ENCODE measurements at regions not wholly inside any gene's neighbourhood (a gene's known extent, or its start where the extent isn't known, plus 50 kb on each side); places are given as distances from the start of the nearest gene placed in this dataset.
"Not testable (repeated sequence)": the region's sequence is repeated elsewhere in the genome, so short reads cannot be mapped to it uniquely, and the experiment has no call there.

DNA sequence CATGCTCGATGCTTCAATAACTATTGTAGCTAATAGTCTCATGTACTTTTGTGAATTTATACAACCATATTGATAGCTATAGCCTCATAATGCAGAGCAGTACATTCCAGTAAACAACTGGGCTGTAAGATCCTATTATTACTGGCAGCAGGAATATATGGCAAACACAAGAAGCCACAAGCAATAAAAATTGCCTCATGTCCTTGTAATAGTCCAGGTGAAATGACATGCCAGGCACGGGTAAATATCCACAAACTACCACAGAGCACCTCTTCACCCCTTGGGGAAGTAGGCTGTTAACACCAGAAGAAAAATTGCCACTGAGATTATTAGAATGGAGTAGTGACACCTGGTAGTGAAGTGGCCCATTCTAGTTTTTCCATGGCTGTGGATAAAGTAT lies 158.3 kb downstream of the MTX2 start:
- no peak for DNase-seq

GRCh38 chr2:176428944-176429469 lies 159.8 kb downstream of the MTX2 start:
- H3K4me1 ChIP-seq; CTCF ChIA-PET; H3K27me3 ChIP-seq (replicated peaks; ENCODE audit: control insufficient read depth, insufficient read depth, low read length); H3K9me3 Mint-ChIP-seq (ENCODE audit: unreplicated experiment); H3K36me3 Mint-ChIP-seq (ENCODE audit: insufficient read depth, unreplicated experiment); H3K4me3 Mint-ChIP-seq (ENCODE audit: unreplicated experiment); BruUV-seq (replicated peaks); POLR2A ChIA-PET; H3K36me3 ChIP-seq (ENCODE audit: control insufficient read depth, insufficient read depth, low read length); DNase-seq; H3K27ac Mint-ChIP-seq (ENCODE audit: unreplicated experiment); H3K27me3 Mint-ChIP-seq (ENCODE audit: insufficient read depth, unreplicated experiment); H3K4me3 ChIP-seq (ENCODE audit: low read depth, low read length); H3K9me3 ChIP-seq; intact Hi-C loops (cut with micrococcal nuclease; ENCODE audit: unreplicated experiment): not testable (repeated sequence)
- peaks cover 10% of the 10 kb centered on the region for H3K4me1 Mint-ChIP-seq (ENCODE audit: low read depth, unreplicated experiment)

More for the DNA sequence above, 158.3 kb downstream of the MTX2 start:
- H3K27me3 Mint-ChIP-seq (ENCODE audit: insufficient read depth, unreplicated experiment): peaks cover 6% of the 10 kb centered on the region
- no peaks in the 10 kb centered on the region for H3K36me3 Mint-ChIP-seq (ENCODE audit: insufficient read depth, unreplicated experiment)
- intact Hi-C loops (cut with micrococcal nuclease; ENCODE audit: unreplicated experiment): no loop called here
- Histone ChIP-seq H3K27me3 (replicated peaks; ENCODE audit: control insufficient read depth, insufficient read depth, low read length) (no peaks in the 10 kb centered on the region), H3K9me3 (no peaks in the 10 kb centered on the region), H3K4me1 (peaks cover 7% of the 10 kb centered on the region; the same call in 1 of the 2 replicates), H3K4me3 (ENCODE audit: low read depth, low read length) (no peak overlapping the region), H3K36me3 (ENCODE audit: control insufficient read depth, insufficient read depth, low read length) (no peaks in the 10 kb centered on the region)
- no peaks in the 10 kb centered on the region for H3K9me3 Mint-ChIP-seq (ENCODE audit: unreplicated experiment)
- BruUV-seq (replicated peaks): no TSS peak
- CTCF ChIA-PET: no interaction called here
- POLR2A ChIA-PET: no interaction called here
- H3K27ac Mint-ChIP-seq (ENCODE audit: unreplicated experiment): no peak overlapping the region
- peaks cover 15% of the 10 kb centered on the region for H3K4me1 Mint-ChIP-seq (ENCODE audit: low read depth, unreplicated experiment)
- TF ChIP-seq, protein P1, sequence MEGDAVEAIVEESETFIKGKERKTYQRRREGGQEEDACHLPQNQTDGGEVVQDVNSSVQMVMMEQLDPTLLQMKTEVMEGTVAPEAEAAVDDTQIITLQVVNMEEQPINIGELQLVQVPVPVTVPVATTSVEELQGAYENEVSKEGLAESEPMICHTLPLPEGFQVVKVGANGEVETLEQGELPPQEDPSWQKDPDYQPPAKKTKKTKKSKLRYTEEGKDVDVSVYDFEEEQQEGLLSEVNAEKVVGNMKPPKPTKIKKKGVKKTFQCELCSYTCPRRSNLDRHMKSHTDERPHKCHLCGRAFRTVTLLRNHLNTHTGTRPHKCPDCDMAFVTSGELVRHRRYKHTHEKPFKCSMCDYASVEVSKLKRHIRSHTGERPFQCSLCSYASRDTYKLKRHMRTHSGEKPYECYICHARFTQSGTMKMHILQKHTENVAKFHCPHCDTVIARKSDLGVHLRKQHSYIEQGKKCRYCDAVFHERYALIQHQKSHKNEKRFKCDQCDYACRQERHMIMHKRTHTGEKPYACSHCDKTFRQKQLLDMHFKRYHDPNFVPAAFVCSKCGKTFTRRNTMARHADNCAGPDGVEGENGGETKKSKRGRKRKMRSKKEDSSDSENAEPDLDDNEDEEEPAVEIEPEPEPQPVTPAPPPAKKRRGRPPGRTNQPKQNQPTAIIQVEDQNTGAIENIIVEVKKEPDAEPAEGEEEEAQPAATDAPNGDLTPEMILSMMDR (IDR thresholded peaks at IDR 0.05; ENCODE audit: insufficient read depth in 1 of 2, low read depth in 1 of 2, low read length in 1 of 2, severe bottlenecking in 1 of 2, unreplicated experiment in 1 of 2): no peak
- no peak overlapping the region for H3K4me3 Mint-ChIP-seq (ENCODE audit: unreplicated experiment)

- Histone ChIP-seq H3K4me1 (no peaks in the 10 kb centered on the region), H3K4me3 (ENCODE audit: low read depth, low read length) (no peak overlapping the region), H3K36me3 (ENCODE audit: control insufficient read depth, insufficient read depth, low read length) (no peaks in the 10 kb centered on the region), H3K27me3 (replicated peaks; ENCODE audit: control insufficient read depth, insufficient read depth, low read length) (no peaks in the 10 kb centered on the region), H3K9me3 (no peaks in the 10 kb centered on the region)
- ChIA-PET CTCF (no interaction called here), POLR2A (no interaction called here)
- Mint-ChIP-seq H3K36me3 (ENCODE audit: insufficient read depth, unreplicated experiment) (no peaks in the 10 kb centered on the region), H3K4me3 (ENCODE audit: unreplicated experiment) (no peak overlapping the region), H3K4me1 (ENCODE audit: low read depth, unreplicated experiment) (no peaks in the 10 kb centered on the region), H3K27me3 (ENCODE audit: insufficient read depth, unreplicated experiment) (peaks cover 12% of the 10 kb centered on the region), H3K27ac (ENCODE audit: unreplicated experiment) (no peak overlapping the region), H3K9me3 (ENCODE audit: unreplicated experiment) (no peaks in the 10 kb centered on the region)
- BruUV-seq (replicated peaks): no TSS peak
- no peak for DNase-seq
- TF ChIP-seq, protein P1 (IDR thresholded peaks at IDR 0.05; ENCODE audit: insufficient read depth in 1 of 2, low read depth in 1 of 2, low read length in 1 of 2, severe bottlenecking in 1 of 2, unreplicated experiment in 1 of 2): no peak
- intact Hi-C loops (cut with micrococcal nuclease; ENCODE audit: unreplicated experiment): no loop called here
These were observed 163.2 kb downstream of the MTX2 start for GRCh38 chr2:176432434-176432833.

DNA sequence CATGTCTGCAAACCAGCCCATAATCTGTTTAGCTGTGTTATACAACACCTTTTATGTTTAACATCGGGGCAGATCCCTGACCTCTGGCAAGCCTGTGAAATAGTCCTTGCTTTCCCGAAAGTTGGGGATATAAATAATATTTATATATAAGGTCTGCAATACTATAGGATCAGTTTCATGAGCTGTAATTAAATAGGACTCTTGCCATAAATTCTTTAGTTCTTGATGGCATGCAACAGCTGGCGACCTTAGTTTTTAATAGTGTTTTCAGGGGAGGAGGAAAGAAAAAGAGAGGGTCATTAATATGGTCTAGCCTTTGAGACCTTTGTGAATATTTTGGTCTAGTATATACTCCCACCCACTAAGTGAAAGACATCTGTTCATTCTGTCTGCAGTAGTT lies 166.5 kb downstream of the MTX2 start:
- no peaks in the 10 kb centered on the region for H3K9me3 Mint-ChIP-seq (ENCODE audit: unreplicated experiment)
- H3K36me3 Mint-ChIP-seq (ENCODE audit: insufficient read depth, unreplicated experiment): no peaks in the 10 kb centered on the region
- no peak overlapping the region for H3K27ac Mint-ChIP-seq (ENCODE audit: unreplicated experiment)
- DNase-seq: no peak
- Histone ChIP-seq H3K4me1 (no peaks in the 10 kb centered on the region), H3K27me3 (replicated peaks; ENCODE audit: control insufficient read depth, insufficient read depth, low read length) (no peaks in the 10 kb centered on the region), H3K36me3 (ENCODE audit: control insufficient read depth, insufficient read depth, low read length) (no peaks in the 10 kb centered on the region), H3K9me3 (no peaks in the 10 kb centered on the region), H3K4me3 (ENCODE audit: low read depth, low read length) (no peak overlapping the region)
- peaks cover 6% of the 10 kb centered on the region for H3K27me3 Mint-ChIP-seq (ENCODE audit: insufficient read depth, unreplicated experiment)
- ChIA-PET CTCF (no interaction called here), POLR2A (no interaction called here)
- no peaks in the 10 kb centered on the region for H3K4me1 Mint-ChIP-seq (ENCODE audit: low read depth, unreplicated experiment)
- BruUV-seq (replicated peaks): no TSS peak
- intact Hi-C loops (cut with micrococcal nuclease; ENCODE audit: unreplicated experiment): no loop called here
- H3K4me3 Mint-ChIP-seq (ENCODE audit: unreplicated experiment): no peak overlapping the region
- TF ChIP-seq, protein P1 (IDR thresholded peaks at IDR 0.05; ENCODE audit: insufficient read depth in 1 of 2, low read depth in 1 of 2, low read length in 1 of 2, severe bottlenecking in 1 of 2, unreplicated experiment in 1 of 2): no peak

Data from Caco-2 (cell line).